ENCODE measurements at regions not wholly inside any gene's neighbourhood (a gene's known extent, or its start where the extent isn't known, plus 50 kb on each side); places are given as distances from the start of the nearest gene placed in this dataset.

DNA sequence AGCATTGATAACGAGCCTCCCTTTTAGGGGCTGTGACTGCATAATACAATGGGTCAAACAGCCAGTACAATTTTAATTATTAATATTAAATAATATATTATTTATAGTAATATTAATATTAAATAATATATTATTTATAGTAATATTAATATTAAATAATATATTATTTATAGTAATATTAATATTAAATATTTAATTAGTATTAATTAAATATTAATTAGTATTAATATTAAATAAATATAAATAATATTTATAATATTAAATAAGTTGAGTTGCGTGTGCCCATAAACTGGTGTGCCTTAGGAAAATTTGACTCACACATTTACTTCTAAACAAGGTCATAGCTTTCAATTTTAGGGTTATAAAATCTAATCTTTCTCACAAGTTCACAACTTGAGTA, 509.3 kb upstream of the RGS18 start:
- Histone ChIP-seq H3K9ac (ENCODE audit: insufficient read depth, low read length) (no peak overlapping the region), H2AFZ (ENCODE audit: low read length) (no peak overlapping the region), H3K27me3 (ENCODE audit: control insufficient read depth, insufficient read depth, low read length) (no peaks in the 10 kb centered on the region), H3K4me2 (ENCODE audit: extremely low read depth, insufficient read depth, low read length) (no peak overlapping the region), H3K27ac (ENCODE audit: insufficient read depth, low read length) (no peak overlapping the region), H3K36me3 (ENCODE audit: control insufficient read depth, insufficient read depth, low read length) (no peaks in the 10 kb centered on the region), H3K79me2 (ENCODE audit: control insufficient read depth, insufficient read depth, low read length) (no peaks in the 10 kb centered on the region), H4K20me1 (ENCODE audit: control insufficient read depth, extremely low read depth, insufficient read depth, low read length) (no peaks in the 10 kb centered on the region), H3K9me3 (ENCODE audit: control insufficient read depth, insufficient read depth, low read depth, low read length) (no peaks in the 10 kb centered on the region), H3K4me3 (replicated peaks in 1 of 4; ENCODE audit: control extremely low read depth in 1 of 4, insufficient read depth in 1 of 4, low read depth in 3 of 4, low read length in 4 of 4) (no peak overlapping the region), H3K4me1 (ENCODE audit: control insufficient read depth, extremely low read depth, insufficient read depth, low read length) (no peaks in the 10 kb centered on the region)
- TF ChIP-seq EZH2 (IDR thresholded peaks at IDR 0.05; ENCODE audit: low read length, missing control alignments): no peak
- TF ChIP-seq, protein P1, sequence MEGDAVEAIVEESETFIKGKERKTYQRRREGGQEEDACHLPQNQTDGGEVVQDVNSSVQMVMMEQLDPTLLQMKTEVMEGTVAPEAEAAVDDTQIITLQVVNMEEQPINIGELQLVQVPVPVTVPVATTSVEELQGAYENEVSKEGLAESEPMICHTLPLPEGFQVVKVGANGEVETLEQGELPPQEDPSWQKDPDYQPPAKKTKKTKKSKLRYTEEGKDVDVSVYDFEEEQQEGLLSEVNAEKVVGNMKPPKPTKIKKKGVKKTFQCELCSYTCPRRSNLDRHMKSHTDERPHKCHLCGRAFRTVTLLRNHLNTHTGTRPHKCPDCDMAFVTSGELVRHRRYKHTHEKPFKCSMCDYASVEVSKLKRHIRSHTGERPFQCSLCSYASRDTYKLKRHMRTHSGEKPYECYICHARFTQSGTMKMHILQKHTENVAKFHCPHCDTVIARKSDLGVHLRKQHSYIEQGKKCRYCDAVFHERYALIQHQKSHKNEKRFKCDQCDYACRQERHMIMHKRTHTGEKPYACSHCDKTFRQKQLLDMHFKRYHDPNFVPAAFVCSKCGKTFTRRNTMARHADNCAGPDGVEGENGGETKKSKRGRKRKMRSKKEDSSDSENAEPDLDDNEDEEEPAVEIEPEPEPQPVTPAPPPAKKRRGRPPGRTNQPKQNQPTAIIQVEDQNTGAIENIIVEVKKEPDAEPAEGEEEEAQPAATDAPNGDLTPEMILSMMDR (conservative IDR thresholded peaks at IDR 0.05 in 1 of 2, IDR thresholded peaks at IDR 0.05 in 1 of 2; ENCODE audit: low read depth in 1 of 2, low read length in 2 of 2): no peak
- no peak for DNase-seq (ENCODE audit: low read depth in 2 of 2)

DNA sequence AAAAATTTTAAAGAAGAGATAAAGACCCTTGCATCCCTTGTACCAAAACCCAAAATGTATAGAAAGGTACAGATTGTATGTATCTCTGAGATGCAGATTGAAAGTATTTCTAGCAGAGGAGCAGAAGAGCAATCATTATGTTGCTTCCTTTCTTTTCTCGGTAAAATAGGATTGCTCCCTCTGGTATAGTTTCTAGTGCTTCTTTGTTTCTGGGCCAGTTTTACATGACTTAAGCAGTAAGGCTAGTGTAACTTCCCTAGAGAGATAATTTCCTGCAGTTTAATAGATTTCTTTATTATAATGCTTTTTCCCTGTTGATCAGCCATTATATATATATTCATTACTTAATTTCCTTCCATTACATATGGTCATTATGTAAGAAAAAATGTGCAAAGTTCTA, 496.2 kb upstream of the RGS18 start:
- Histone ChIP-seq H4K20me1 (ENCODE audit: control insufficient read depth, extremely low read depth, insufficient read depth, low read length) (no peaks in the 10 kb centered on the region), H3K9ac (ENCODE audit: insufficient read depth, low read length) (no peak overlapping the region), H3K4me1 (ENCODE audit: control insufficient read depth, extremely low read depth, insufficient read depth, low read length) (no peaks in the 10 kb centered on the region), H3K27ac (ENCODE audit: insufficient read depth, low read length) (no peak overlapping the region), H3K9me3 (ENCODE audit: control insufficient read depth, insufficient read depth, low read depth, low read length) (no peaks in the 10 kb centered on the region), H3K36me3 (ENCODE audit: control insufficient read depth, insufficient read depth, low read length) (no peaks in the 10 kb centered on the region), H2AFZ (ENCODE audit: low read length) (no peak overlapping the region), H3K27me3 (ENCODE audit: control insufficient read depth, insufficient read depth, low read length) (no peaks in the 10 kb centered on the region), H3K4me2 (ENCODE audit: extremely low read depth, insufficient read depth, low read length) (no peak overlapping the region), H3K4me3 (replicated peaks in 1 of 4; ENCODE audit: control extremely low read depth in 1 of 4, insufficient read depth in 1 of 4, low read depth in 3 of 4, low read length in 4 of 4) (no peak overlapping the region), H3K79me2 (ENCODE audit: control insufficient read depth, insufficient read depth, low read length) (no peaks in the 10 kb centered on the region)
- TF ChIP-seq, protein P1 (conservative IDR thresholded peaks at IDR 0.05 in 1 of 2, IDR thresholded peaks at IDR 0.05 in 1 of 2; ENCODE audit: low read depth in 1 of 2, low read length in 2 of 2): no peak
- TF ChIP-seq EZH2 (IDR thresholded peaks at IDR 0.05; ENCODE audit: low read length, missing control alignments): no peak
- DNase-seq (ENCODE audit: low read depth in 2 of 2): no peak

DNA sequence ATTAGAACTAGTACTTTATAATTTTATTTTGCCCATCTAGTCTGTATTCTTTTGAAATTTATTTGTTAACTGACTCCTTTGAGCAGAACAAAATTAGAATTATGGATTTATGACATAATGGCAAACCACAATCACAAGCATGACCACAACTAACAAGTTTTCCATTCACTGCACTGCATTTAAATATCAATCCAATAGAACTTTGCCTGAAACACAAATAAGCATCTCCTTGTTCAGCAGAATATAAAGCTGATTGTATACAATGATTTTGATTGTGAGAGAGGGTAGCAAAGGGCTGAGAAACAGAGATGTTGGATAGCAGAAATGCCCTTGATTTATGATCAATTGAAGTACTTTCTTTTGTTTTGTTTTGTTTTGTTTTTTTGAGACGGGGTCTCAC, 495.5 kb upstream of the RGS18 start:
- Histone ChIP-seq H3K27me3 (ENCODE audit: control insufficient read depth, insufficient read depth, low read length) (no peaks in the 10 kb centered on the region), H2AFZ (ENCODE audit: low read length) (no peak overlapping the region), H3K9me3 (ENCODE audit: control insufficient read depth, insufficient read depth, low read depth, low read length) (no peaks in the 10 kb centered on the region), H3K4me1 (ENCODE audit: control insufficient read depth, extremely low read depth, insufficient read depth, low read length) (no peaks in the 10 kb centered on the region), H3K79me2 (ENCODE audit: control insufficient read depth, insufficient read depth, low read length) (no peaks in the 10 kb centered on the region), H3K9ac (ENCODE audit: insufficient read depth, low read length) (no peak overlapping the region), H3K4me2 (ENCODE audit: extremely low read depth, insufficient read depth, low read length) (no peak overlapping the region), H3K4me3 (replicated peaks in 1 of 4; ENCODE audit: control extremely low read depth in 1 of 4, insufficient read depth in 1 of 4, low read depth in 3 of 4, low read length in 4 of 4) (no peak overlapping the region), H3K36me3 (ENCODE audit: control insufficient read depth, insufficient read depth, low read length) (no peaks in the 10 kb centered on the region), H3K27ac (ENCODE audit: insufficient read depth, low read length) (no peak overlapping the region), H4K20me1 (ENCODE audit: control insufficient read depth, extremely low read depth, insufficient read depth, low read length) (no peaks in the 10 kb centered on the region)
- DNase-seq (ENCODE audit: low read depth in 2 of 2): no peak
- TF ChIP-seq, protein P1 (conservative IDR thresholded peaks at IDR 0.05 in 1 of 2, IDR thresholded peaks at IDR 0.05 in 1 of 2; ENCODE audit: low read depth in 1 of 2, low read length in 2 of 2): no peak
- TF ChIP-seq EZH2 (IDR thresholded peaks at IDR 0.05; ENCODE audit: low read length, missing control alignments): no peak

Data from fibroblast of lung (primary cell).